Sciatic nerve (tissue), 2 donors: ENCODE measurements at regions not wholly inside any gene's neighbourhood (a gene's known extent, or its start where the extent isn't known, plus 50 kb on each side); places are given as distances from the start of the nearest gene placed in this dataset.

ENCODE experiments used
- ATAC-seq: fragments of 200-7000 bp; cut with Tn5 transposase; one replicate; pipeline ENCODE4 v1.9.1; 2020; ENCODE audit warnings: mild to moderate bottlenecking, moderate library complexity
- DNase-seq: peaks from one replicate; pipeline ENCODE4 v3.0.0-alpha.2; 2020; ENCODE audit warnings: low spot score
- intact Hi-C: fragments of 100-400 bp; cut with DNase I; formaldehyde crosslinking; loops from one replicate; pipeline ENCODE4 v1.14.2; 2022
- donor health status: DM: no; HTN: no; CAD: no.
- donor health status: DM: no; HTN: no; CAD: no.

DNA sequence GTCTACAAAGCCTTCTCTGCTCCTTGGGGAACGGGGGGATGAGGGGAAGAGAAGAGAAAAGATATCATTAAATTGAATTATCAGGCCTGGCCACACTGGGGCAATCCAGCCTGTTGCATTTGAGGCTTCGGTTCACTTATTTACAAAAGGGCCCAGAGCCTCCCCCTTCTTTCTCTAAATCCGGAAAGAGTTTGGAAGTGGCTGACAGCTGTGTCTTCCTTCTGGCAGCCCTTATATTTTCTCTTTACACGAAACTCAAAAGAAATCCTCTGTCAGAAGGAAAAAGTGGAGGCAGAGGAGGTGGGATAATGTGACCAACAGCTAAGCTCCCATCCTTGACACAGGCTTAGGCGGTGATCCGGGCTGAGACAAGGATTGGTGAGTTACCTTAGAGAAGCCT lies 158.3 kb upstream of the TAPT1 start:
- ATAC-seq, result peak; percentile 61
- no peak for DNase-seq
- intact Hi-C loops, result no loop called here

DNA sequence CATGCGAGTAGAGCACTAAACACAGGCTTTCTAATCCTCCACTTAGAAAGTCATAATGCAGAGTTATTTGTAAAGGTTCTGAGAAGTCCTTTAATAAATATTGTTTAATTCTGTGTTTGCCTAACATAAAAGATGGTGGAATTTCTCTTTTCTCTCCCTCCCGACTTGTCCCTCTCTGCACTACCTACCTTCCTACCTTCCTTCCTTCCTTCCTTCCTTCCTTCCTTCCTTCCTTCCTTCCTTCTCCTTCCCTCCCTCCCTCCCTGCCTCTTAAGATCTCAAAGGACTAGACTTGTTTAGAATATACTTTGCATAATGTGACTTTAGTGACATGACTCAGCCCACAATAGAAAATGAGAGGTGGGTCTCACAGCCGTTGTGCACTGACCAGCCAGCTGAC lies 156.3 kb upstream of the TAPT1 start:
- DNase-seq (no peak), ATAC-seq (no peak)
- intact Hi-C loops, result no loop called here

DNA sequence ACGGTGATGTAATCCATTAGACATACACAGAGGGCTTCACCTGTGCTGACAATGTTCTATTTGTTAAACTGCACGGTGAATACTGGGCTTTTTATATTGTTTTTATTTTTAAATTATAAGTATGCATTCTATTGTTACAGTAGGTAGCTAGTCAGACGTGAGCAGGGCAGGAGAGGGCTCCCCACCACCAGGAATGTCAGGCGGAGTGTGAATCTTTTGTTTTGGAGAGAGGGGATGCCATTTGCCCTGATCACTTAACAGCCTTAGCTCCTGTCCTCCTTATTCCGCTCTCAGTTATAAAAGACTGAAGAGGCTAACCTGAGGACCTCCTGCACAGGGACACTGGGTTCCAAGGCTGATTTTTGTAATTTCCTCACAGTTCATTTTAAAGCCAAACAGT lies 151.6 kb upstream of the TAPT1 start:
- DNase-seq (no peak), ATAC-seq (no peak)
- intact Hi-C loops, result no loop called here

DNA sequence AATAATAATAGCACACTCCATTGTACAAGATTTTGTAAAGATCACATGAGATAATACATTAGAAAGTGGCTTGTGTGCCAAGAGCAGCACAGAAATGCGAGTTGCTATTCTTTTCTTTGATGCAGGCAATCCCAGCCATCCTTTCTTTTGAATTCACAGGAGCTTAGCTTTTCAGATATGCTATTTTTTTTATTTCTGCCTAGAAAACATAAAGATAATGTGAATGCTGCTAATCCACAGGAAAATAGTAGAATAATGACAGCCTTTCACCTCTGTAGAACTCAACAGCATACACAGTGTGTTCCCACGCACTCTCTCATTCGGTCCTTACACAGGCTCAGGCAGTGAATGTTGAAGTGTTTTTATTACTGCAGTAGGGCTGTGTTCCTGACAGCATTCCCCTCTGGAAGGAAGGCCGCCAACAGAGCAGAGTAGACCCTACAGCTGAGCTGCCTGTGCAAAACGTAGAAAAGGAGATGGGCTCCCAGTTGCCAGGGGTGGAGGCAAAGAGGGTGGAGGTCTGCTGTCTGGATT lies 138.8 kb upstream of the TAPT1 start:
- ATAC-seq (no peak), DNase-seq (no peak)
- intact Hi-C loops, result no loop called here

DNA sequence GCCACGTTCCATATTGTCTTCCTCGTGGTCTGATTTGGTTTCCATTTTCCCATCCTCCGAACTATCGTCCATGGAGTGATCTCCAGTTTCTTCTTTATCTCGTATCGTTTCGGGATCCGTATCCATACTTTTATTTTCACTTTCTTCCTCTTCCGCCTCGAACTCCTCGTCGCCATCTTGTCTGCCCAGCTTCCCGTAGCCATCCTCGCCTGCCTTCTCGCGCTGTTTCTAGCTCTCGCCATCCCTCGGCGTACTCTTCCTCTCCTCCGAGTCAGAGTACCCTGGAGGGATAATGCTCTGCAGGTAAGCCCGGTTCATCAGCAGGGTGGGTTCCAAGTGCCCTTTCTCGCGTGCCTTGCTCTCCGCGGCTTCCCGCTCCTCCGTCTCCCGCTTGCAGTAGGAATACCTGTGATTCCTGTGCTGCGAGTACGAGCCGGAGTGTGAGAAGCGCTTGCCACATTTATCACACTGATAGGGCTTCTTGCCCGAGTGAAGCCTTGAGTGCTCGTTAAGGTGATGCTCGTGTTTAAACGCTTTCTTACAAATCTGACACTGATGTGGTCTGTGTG lies 134.5 kb upstream of the TAPT1 start:
- intact Hi-C loops, result no loop called here
- DNase-seq, result no peak
- ATAC-seq, result no peak

DNA sequence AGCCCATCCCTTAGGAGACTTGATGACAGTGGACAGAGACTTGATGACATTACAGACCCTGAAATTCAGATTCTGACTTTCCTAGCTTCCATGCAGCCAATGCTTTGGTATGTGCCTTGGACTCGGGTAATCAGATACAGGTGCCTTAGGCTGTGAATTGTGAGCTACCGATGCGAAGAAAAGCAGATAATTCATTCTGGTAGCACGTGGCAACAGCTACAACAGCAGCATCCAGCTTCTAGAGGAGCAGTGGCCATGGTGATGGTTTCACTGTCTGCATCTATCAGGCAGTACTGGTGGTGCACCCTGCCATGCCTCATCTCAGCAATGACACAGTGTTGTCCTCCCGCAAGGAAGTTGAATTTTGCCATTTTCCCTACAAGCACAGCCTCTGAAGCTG lies 126.9 kb upstream of the TAPT1 start:
- ATAC-seq (no peak), DNase-seq (no peak)
- intact Hi-C loops, result no loop called here

DNA sequence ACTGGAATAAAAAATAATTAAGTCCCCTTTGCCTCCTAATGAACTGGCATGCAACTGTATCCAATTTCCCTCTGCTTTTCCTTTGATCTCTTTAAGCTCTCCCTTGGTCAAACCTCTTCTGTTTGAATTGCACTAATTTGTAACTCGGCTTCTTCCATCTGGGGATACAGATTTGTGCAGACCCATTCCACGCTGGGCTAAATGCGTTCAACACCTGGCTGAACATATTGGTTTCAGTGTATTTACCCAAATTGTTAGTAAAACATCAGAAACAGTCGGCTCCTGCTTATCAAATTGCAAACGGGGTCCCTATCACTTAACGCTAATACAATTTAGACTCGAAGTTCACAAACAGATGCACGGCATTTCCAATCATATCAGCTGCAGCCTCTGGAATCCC lies 124.9 kb upstream of the TAPT1 start:
- intact Hi-C loops, result no loop called here
- no peak for DNase-seq
- no peak for ATAC-seq

DNA sequence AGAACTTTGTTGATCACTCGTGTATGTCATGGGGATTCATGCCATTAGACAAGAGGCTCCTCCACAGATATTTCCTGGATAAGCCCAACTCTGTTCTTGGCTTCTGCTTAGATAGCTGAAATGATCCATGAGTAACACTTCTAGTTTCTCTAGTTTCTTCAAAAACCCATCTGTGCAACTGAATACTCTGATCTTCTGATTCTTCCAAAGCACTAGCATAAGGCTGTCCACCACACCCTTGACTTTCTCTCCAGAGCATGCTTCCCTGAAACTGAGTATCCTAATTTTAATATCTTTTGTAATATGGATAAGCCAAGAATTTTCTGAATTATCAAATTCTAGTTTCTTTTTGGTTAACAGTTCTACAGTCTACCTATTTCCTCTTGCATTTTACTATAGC lies 118.6 kb upstream of the TAPT1 start:
- DNase-seq (no peak), ATAC-seq (no peak)
- intact Hi-C loops, result no loop called here

DNA sequence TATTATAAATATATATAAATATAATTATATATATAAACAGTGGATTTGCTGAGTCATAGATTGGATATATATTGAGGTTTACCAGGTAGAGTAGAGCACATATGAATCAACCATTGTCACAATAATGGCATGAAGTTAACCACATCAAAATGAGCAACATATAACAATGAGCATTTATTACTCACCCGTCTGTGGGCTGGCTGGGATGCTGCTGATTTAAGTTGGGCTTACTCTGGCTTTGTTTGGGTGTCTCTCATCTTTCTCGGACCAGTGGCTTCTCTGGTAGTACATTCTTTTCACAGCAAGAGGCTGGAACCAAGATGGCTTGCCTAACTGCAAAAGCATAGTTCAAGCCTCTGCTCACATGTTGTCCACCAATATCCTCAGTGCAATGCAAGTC lies 111.7 kb upstream of the TAPT1 start:
- ATAC-seq (no peak), DNase-seq (no peak)
- intact Hi-C loops, result no loop called here

DNA sequence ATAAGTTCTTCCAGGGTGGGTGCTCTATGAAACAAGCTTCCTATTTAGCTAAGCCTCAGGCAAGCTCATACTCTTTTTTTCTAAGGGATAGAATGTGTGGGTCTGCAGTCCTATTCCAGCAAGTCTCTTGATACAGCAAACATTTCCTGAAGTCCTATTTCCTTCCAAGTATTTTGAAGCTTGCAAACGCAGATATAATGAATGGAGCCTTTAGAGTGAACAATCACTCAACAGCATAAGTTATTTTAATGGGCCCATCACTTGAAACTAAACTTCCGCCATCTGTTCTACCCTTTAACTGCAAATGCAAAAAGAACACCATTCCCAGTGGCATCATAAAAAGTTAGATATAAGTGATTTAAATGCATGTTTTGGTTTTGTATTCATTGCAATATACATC lies 108.3 kb upstream of the TAPT1 start:
- no peak for ATAC-seq
- DNase-seq, result no peak
- intact Hi-C loops, result no loop called here

DNA sequence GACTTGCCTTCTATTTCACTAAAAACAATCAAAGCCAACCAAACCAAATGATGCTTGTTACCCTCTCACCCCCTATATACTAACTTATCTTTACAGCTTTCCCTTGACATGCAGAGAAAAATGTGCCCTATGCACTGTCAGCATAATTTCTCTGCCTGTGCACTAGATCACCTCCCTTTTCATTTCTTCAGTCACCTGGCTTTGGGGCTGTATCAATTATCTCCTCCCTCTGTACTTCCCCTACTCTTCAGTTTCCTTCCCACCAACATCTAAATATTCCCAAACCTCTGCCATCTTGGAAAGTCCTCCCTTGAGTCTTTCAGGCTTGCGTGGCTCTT lies 103.5 kb upstream of the TAPT1 start:
- no peak for ATAC-seq
- intact Hi-C loops, result no loop called here
- no peak for DNase-seq

DNA sequence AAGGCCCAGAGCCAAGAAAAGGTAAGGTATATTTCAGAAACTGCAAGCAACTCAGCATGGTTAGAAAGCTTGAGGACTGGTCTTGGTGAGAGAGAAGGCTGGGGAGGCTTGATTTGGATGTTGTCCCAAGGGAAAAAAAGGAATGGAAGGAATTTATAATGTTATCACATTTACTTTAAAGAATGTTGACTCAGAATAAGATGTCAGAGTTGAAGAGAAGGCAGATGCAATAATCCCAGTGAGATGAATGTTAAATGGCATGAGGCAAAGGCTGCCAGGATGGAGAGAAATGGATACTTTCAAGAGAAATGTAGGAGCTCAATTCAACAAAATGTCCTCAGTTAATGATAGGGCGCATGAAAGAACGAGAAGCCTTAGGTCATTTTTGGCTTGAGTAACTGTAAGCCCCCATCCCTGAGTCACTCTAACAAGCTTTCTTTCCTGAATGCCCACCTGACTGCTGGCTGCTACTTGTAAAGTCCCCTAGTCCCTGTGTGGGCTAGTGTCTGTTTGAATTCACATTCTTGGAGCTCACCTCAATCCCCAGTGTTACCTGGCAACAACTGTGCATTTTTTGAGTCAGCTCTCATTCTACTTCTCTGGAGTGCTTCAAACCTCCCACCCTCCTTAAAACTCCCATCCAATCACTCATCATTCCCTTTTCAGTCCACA lies 103.0 kb upstream of the TAPT1 start:
- intact Hi-C loops, result no loop called here
- ATAC-seq, result no peak
- DNase-seq, result no peak

DNA sequence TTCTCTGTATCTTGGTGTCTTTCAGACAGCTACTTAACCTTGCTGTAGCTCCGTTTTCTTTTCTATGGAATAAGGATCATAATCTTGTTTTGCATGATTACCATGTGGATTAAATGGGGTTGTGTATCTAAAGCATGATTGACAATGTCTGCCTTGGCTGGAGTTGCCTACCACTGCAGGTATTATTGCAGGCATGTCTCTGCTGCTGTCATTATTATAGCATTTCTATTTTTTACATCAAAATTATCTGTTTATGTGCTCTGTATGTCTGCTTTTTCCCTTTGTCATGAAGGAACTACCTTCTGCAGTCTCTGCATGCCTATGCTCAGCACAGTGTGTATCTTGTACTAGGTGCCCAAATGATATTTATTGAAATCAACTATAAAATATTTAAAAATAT lies 95.9 kb upstream of the TAPT1 start:
- intact Hi-C loops, result no loop called here
- ATAC-seq (no peak), DNase-seq (no peak)

DNA sequence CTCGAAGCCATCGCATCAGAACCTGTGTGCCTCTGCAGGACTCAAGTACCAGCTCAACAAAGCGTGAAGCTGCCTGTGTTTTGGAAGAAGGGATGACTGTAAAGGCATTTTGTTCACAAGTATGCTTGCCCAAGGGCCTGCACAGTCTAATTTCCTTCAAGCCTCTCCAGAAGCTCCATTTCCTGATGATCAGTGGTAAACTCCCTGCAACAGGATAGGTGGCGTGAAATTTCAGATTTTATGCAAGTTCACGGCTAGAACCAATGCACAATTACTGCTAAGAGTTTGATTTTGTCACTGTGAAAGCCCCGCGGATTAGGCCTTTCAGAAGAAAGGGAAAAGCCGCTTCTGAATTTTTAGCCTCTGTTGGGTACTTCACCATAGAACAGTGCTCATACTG lies 89.2 kb upstream of the TAPT1 start:
- ATAC-seq, result no peak
- DNase-seq, result no peak
- intact Hi-C loops, result no loop called here

DNA sequence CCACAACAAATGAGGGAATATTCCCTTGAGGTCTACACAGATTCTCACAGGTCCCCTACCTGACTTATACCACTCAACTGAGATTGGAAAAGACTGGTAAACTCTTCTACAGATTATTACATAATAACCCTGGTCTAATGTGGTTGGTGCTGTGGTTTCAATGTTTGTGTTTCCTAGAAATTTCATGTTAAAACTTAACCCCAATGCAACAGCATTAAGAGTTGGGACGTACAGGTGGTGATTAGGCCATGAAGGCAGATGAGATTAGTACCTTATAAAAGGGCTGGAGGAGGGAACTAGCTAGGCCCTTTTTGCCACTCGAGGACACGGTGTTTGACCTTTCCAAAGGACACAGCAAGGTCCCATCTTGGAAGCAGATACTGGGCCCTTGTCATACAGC lies 84.3 kb upstream of the TAPT1 start:
- ATAC-seq, result no peak
- intact Hi-C loops, result no loop called here
- no peak for DNase-seq

DNA sequence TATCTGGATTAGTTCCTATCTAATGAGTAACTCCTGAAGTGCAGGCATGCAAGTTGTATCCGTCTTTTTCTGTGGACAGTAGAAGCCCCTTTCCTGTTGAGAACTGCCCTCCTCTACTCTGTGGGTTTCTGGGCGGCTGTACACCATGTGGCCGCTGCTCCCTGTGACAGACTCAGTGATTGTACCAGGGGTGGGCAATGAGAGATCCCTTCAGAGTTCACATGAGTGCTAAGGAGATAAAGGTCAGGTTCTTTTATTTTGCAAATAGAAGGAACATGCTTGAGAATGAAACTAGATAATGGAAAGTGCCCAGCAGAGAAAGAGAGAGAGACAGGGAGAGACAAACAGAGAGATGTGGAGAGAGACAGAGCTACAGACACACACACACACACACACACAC lies 76.4 kb upstream of the TAPT1 start:
- DNase-seq (no peak), ATAC-seq (no peak)
- intact Hi-C loops, result no loop called here

DNA sequence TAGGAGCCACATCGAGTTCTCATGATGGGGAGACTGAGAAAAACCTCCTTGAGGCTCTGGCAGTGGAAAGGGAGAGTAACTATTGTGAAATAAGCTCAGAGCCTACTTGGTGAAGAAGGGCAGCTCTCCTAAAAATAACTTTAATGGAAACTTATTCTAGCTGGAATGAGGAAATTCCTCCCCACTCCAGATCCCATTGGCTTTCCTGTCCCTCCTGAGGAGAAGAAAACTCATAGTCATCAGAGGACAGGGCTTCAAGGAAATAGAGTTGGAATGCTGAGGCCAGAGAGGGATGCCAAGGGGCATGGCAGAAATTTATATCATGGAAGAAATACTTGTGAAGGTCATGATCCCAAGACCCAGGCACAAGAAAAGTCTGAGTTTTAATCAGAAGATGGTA lies 70.7 kb upstream of the TAPT1 start:
- DNase-seq (no peak), ATAC-seq (no peak)
- intact Hi-C loops, result no loop called here

DNA sequence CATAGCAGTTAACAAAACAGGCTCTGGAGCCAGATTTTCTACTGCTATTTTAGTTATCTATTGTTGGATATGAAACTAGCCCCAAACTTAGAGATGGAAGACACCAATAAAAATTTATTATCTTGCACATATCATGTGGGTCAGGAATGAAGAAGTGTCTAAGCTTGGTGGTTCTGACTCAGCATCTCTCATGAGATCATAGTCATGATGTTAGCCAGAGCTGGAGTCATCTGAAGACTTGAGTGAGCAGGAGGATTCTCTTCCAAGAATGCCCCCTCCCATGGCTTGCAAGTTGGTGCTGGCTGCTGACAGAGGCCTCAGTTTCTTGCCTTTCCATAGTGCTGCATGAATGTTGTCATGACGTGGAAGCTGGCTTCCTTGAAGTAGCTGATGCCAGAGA lies 68.2 kb upstream of the TAPT1 start:
- ATAC-seq (no peak), DNase-seq (no peak)
- intact Hi-C loops, result no loop called here

DNA sequence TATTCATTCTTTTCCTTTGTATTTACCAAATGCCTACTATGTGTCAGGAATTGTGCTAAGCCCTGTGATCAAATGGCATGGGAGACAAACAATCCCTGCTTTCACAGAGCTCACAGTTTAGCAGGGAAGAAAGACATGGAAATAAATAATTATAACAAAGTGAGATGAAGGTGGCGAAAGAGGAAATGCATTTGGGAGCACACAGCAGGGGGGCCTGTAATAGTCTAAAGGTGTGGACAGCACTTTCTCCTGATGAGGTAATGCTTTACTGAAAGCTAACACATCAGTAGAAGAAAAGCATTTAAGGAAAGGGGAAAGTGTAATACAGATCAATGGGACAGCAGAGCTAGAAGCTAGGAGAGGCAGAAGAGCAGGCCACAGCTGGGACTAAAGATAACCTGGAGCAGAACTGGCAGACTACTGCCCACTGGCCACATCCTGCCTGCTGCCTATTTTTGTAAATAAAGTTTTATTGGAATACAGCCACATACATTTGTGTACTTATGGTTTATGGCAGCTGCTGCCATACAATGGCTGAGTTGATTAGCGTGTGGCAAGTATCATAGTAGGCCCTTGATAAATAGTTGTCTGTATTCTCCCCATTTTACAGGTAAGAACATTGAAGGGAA lies 67.1 kb upstream of the TAPT1 start:
- DNase-seq (no peak), ATAC-seq (no peak)
- intact Hi-C loops, result no loop called here

DNA sequence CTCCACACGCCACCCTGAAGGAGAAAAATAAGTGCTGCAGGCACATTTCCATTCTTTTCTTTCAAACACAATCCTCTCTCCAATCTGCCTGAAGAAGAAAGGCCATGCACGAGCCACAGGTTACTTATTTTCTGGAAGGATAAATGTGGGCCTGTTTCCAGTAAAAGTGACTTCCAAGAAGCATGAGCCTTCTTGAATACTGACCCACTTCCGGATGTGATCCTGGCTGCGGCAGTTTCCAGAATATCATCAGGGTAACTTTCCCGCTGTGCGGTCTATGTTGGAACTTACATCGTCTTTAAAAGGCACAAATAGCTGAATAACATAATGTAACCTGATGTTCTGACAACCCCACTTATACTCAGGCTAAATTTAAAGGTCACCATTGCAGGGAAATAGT lies 66.3 kb upstream of the TAPT1 start:
- DNase-seq (no peak), ATAC-seq (no peak)
- intact Hi-C loops, result no loop called here
